MM.1S (cell line): ENCODE measurements at regions not wholly inside any gene's neighbourhood (a gene's known extent, or its start where the extent isn't known, plus 50 kb on each side); places are given as distances from the start of the nearest gene placed in this dataset.

Experiments
- DNase-seq: peaks from one replicate; pipeline ENCODE4 v3.0.0-alpha.2; 2015
- H2AFZ ChIP-seq: fragments of 300-600 bp; sonication (generic); 2 replicates; pipeline ENCODE4 v1.6.0; 2016; ENCODE audit warnings: antibody characterized with exemption, low read length
- H3F3A ChIP-seq: fragments of 300-600 bp; sonication (generic); 2 replicates; pipeline ENCODE4 v1.6.1; 2016; ENCODE audit warnings: mild to moderate bottlenecking, antibody characterized with exemption, low read length, moderate library complexity, mixed read lengths; ENCODE audit not compliant: insufficient read depth
- H3K27ac ChIP-seq: fragments of 300-600 bp; sonication (generic); 2 replicates; pipeline ENCODE4 v1.5.1; 2016; ENCODE audit warnings: mild to moderate bottlenecking, low read length
- H3K27me3 ChIP-seq: fragments of 300-600 bp; sonication (generic); replicated peaks from 2 replicates; pipeline ENCODE4 v1.6.0; 2016; ENCODE audit warnings: low read length; ENCODE audit not compliant: insufficient read depth
- H3K36me3 ChIP-seq: fragments of 300-600 bp; sonication (generic); replicated peaks from 2 replicates; pipeline ENCODE4 v1.6.1; 2016; ENCODE audit warnings: mild to moderate bottlenecking, low read length, mixed read lengths; ENCODE audit not compliant: insufficient read depth
- H3K4me1 ChIP-seq: fragments of 300-600 bp; sonication (generic); 2 replicates; pipeline ENCODE4 v1.6.1; 2016; ENCODE audit warnings: low read length, mixed read lengths
- H3K4me2 ChIP-seq: fragments of 300-600 bp; sonication (generic); 2 replicates; pipeline ENCODE4 v1.6.0; 2016; ENCODE audit warnings: low read depth, low read length
- H3K4me3 ChIP-seq: fragments of 300-600 bp; sonication (generic); 2 replicates; pipeline ENCODE4 v1.5.1; 2016; ENCODE audit warnings: low read length, mixed read lengths
- H3K79me2 ChIP-seq: fragments of 300-600 bp; sonication (generic); 2 replicates; pipeline ENCODE4 v1.6.1; 2016; ENCODE audit warnings: mixed run types, low read length, mixed read lengths
- H3K9ac ChIP-seq: fragments of 300-600 bp; sonication (generic); 2 replicates; pipeline ENCODE4 v1.6.1; 2016; ENCODE audit warnings: low read length, mixed read lengths
- H3K9me2 ChIP-seq: fragments of 300-600 bp; sonication (generic); replicated peaks from 2 replicates; pipeline ENCODE4 v1.6.1; 2016; ENCODE audit warnings: mild to moderate bottlenecking, low read length, mixed read lengths; ENCODE audit not compliant: insufficient read depth
- H3K9me3 ChIP-seq: fragments of 300-600 bp; sonication (generic); replicated peaks from 2 replicates; pipeline ENCODE4 v1.6.1; 2016; ENCODE audit warnings: mild to moderate bottlenecking, low read length, mixed read lengths; ENCODE audit not compliant: insufficient read depth
- H4K20me1 ChIP-seq: fragments of 300-600 bp; sonication (generic); 2 replicates; pipeline ENCODE4 v1.6.1; 2016; ENCODE audit warnings: mild to moderate bottlenecking, low read length, moderate library complexity, mixed read lengths; ENCODE audit not compliant: insufficient read depth
- EZH2 ChIP-seq: fragments of 300-600 bp; sonication (generic); optimal IDR thresholded peaks from 2 replicates; pipeline ENCODE3; 2017; ENCODE audit warnings: low read depth, mild to moderate bottlenecking, antibody characterized with exemption, low read length, mixed read lengths
- EZH2phosphoT487 ChIP-seq: fragments of 300-600 bp; sonication (generic); IDR thresholded peaks from 2 replicates; pipeline ENCODE4 v1.6.1; 2018; ENCODE audit warnings: antibody characterized with exemption, low read length
- TF ChIP-seq, protein P1 (sequence below): fragments of 300-600 bp; sonication (generic); IDR thresholded peaks from 2 replicates; pipeline ENCODE4 v1.5.1; 2016; ENCODE audit warnings: antibody characterized with exemption, low read length, mixed read lengths

DNA sequence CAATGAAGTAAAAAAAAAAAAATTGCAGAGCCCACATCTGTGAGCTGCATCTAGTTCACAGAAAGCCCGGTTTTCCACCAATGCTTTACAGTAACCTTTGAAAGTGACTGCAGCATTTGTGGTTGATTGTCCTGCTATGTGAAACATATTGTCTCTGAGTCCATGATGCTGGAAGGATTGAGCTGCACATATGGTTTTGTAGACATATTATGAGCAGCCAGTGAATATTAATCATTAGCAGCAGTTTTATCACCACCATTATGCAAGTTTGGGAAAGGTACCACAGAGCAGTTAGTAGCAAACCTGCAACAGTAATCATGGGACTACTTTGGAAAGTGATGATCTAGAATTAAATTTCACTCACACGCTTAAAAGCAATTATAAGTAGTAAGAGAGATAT, 151.5 kb upstream of the PRICKLE1 start:
- no peaks in the 10 kb centered on the region for H3K36me3 ChIP-seq
- H3K4me2 ChIP-seq = no peak overlapping the region
- H3K4me1 ChIP-seq = no peaks in the 10 kb centered on the region
- TF ChIP-seq EZH2phosphoT487 (no peak), EZH2 (no peak)
- TF ChIP-seq, protein P1, sequence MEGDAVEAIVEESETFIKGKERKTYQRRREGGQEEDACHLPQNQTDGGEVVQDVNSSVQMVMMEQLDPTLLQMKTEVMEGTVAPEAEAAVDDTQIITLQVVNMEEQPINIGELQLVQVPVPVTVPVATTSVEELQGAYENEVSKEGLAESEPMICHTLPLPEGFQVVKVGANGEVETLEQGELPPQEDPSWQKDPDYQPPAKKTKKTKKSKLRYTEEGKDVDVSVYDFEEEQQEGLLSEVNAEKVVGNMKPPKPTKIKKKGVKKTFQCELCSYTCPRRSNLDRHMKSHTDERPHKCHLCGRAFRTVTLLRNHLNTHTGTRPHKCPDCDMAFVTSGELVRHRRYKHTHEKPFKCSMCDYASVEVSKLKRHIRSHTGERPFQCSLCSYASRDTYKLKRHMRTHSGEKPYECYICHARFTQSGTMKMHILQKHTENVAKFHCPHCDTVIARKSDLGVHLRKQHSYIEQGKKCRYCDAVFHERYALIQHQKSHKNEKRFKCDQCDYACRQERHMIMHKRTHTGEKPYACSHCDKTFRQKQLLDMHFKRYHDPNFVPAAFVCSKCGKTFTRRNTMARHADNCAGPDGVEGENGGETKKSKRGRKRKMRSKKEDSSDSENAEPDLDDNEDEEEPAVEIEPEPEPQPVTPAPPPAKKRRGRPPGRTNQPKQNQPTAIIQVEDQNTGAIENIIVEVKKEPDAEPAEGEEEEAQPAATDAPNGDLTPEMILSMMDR = no peak
- H3K9me2 ChIP-seq = no peaks in the 10 kb centered on the region
- no peaks in the 10 kb centered on the region for H3K27me3 ChIP-seq
- H3K4me3 ChIP-seq = no peak overlapping the region
- no peak overlapping the region for H2AFZ ChIP-seq
- H3F3A ChIP-seq = no peaks in the 10 kb centered on the region
- H3K27ac ChIP-seq = no peak overlapping the region
- no peaks in the 10 kb centered on the region for H3K9me3 ChIP-seq
- no peak for DNase-seq
- no peak overlapping the region for H3K9ac ChIP-seq
- H3K79me2 ChIP-seq = no peaks in the 10 kb centered on the region
- H4K20me1 ChIP-seq = no peaks in the 10 kb centered on the region

DNA sequence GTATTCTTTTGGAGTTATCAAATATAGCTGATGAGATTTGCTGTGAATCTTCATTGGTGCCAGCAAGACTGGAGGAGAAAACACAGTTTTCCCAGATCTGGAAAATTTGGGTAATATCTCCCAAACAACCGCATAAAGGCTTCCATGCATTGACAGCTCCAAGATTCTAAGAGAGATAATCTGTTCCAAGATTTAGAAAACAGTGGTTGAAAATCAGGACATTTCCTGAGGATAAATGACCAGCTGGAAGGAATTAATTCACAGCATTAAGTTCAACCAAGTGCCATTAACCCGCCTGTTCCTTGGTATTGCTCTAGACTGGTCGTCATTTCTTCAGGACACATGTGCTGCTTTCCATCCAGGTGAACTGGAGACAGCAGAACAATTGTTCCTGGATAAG, 147.9 kb upstream of the PRICKLE1 start:
- Histone ChIP-seq H3F3A (no peaks in the 10 kb centered on the region), H3K9me2 (no peaks in the 10 kb centered on the region), H3K4me3 (no peak overlapping the region), H3K79me2 (no peaks in the 10 kb centered on the region), H2AFZ (no peak overlapping the region), H3K4me1 (no peaks in the 10 kb centered on the region), H3K27ac (no peak overlapping the region), H3K4me2 (no peak overlapping the region), H3K9me3 (no peaks in the 10 kb centered on the region), H3K27me3 (no peaks in the 10 kb centered on the region), H4K20me1 (no peaks in the 10 kb centered on the region), H3K9ac (no peak overlapping the region), H3K36me3 (no peaks in the 10 kb centered on the region)
- no peak for DNase-seq
- no peak for TF ChIP-seq EZH2phosphoT487

DNA sequence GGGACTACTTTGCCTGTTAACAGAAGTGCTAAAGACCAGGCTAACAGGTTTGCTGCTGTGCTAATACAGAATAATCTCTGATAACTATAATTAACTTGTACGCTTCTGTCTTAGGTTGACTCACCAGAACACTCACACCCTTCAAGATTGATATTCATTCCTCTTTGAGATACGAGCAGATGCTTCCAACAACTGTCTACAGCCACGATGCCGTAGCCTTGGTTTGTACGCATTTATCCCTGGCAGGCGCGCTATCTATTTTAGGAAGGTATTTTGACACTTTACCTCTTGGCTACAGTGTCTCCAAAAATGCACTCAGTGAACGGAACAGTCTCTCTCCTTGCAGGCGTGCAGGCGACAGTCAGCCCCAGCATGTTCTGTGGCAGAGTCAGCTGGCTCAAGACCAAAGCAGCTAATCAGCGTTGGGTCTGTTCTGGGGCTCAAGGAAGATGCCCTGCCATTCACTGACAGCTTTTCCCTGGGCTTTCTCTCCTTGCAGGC, 146.4 kb upstream of the PRICKLE1 start:
- H3K9me3 ChIP-seq = no peaks in the 10 kb centered on the region
- H3K27me3 ChIP-seq = no peaks in the 10 kb centered on the region
- no peak overlapping the region for H3K9ac ChIP-seq
- no peaks in the 10 kb centered on the region for H3K4me1 ChIP-seq
- H3K4me2 ChIP-seq = no peak overlapping the region
- H4K20me1 ChIP-seq = no peaks in the 10 kb centered on the region
- H3K36me3 ChIP-seq = no peaks in the 10 kb centered on the region
- H3K4me3 ChIP-seq = no peak overlapping the region
- H3K79me2 ChIP-seq = no peaks in the 10 kb centered on the region
- no peak overlapping the region for H3K27ac ChIP-seq
- DNase-seq = no peak
- no peaks in the 10 kb centered on the region for H3K9me2 ChIP-seq
- TF ChIP-seq EZH2phosphoT487 = no peak
- TF ChIP-seq EZH2 = no peak
- no peaks in the 10 kb centered on the region for H3F3A ChIP-seq
- H2AFZ ChIP-seq = no peak overlapping the region

DNA sequence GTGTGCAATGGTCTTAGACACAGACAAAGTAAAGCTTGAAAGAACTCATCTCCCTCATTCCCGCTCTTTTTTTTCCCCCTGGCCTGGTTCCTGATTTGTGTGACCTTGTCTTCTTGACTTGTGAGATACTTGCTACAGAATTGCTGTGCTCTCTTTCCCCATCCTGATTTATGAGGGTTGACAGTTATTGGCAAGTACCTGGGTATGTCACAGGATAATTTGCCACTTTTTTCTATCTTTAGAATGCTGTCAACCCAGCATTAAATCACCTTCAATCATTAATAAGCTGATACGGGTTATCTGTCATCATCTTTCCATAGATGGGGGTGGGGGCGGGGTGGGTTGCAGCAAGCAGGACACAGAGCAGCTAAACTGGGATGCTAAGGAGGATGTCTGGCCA, 144.4 kb upstream of the PRICKLE1 start:
- no peak for DNase-seq
- Histone ChIP-seq H3K4me3 (no peak overlapping the region), H3K9me2 (no peaks in the 10 kb centered on the region), H2AFZ (no peak overlapping the region), H3F3A (no peaks in the 10 kb centered on the region), H3K9ac (no peak overlapping the region), H3K79me2 (no peaks in the 10 kb centered on the region), H4K20me1 (no peaks in the 10 kb centered on the region), H3K27me3 (no peaks in the 10 kb centered on the region), H3K27ac (no peak overlapping the region), H3K4me2 (no peak overlapping the region), H3K9me3 (no peaks in the 10 kb centered on the region), H3K36me3 (no peaks in the 10 kb centered on the region), H3K4me1 (no peaks in the 10 kb centered on the region)
- TF ChIP-seq EZH2 (no peak), EZH2phosphoT487 (no peak)
- TF ChIP-seq, protein P1 = no peak
